ENCODE measurements at regions not wholly inside any gene's neighbourhood (a gene's known extent, or its start where the extent isn't known, plus 50 kb on each side); places are given as distances from the start of the nearest gene placed in this dataset.
A peak's percentile ranks its signal among the peaks of the same experiment; 100 is the strongest.
"Not testable (repeated sequence)": the region's sequence is repeated elsewhere in the genome, so short reads cannot be mapped to it uniquely, and the experiment has no call there.

- no peak for DNase-seq (ENCODE audit: extremely low read depth in 1 of 11, low read depth in 9 of 11, low spot score in 4 of 11)
Observed at GRCh38 chr2:129469871-129470270, 509.6 kb upstream of the RAB6C start.

DNA sequence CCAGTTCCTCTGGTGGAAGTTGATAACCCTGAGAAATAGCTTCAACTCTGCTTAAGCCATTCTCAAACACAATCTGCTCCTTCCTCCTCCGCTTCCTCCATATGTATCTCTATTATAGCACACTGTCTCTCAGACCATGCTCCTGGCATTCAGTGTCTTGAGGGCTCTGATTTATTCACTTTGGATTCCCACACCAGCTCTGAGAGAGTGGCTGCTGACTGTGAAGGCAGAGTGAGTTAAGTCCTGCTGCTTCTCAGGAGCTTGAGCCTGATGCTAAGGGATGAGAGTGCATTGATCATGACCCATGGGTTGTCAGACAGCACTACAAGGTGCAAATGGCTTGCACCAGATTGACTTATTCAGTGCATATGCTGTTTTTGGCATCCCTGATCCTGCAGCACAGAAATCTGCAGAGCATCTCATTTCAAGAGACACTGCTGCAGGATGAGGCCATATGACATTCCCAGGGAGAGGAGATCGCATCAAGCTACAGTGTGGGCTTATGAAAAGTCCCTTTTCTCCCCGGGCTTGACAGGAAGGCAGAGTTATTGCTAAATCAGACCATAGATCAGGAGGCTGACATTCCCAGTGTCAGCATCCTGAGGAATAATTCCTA is 500.5 kb upstream of the RAB6C start:
- DNase-seq (ENCODE audit: extremely low read depth in 1 of 11, low read depth in 9 of 11, low spot score in 4 of 11): no peak

DNA sequence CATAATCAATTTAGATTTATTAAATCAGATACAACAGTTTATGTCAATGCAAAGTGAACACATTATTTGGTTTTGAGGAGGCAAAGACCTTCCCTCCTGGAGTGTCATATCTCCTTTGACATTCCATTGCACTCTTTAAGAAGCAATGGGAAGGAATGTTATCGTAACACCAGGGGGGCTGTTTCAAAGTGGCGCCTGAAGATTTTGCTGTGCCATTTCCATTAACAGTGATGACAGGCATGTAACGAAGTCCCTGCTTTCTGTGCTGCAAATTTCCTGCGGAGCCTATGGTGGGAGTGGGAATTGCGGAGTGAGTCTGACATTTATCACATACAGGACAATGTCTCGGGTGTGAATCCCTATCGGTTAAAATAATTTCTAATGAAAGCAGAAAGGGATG is 499.6 kb upstream of the RAB6C start:
- no peak for DNase-seq (ENCODE audit: extremely low read depth in 1 of 11, low read depth in 9 of 11, low spot score in 4 of 11)

DNA sequence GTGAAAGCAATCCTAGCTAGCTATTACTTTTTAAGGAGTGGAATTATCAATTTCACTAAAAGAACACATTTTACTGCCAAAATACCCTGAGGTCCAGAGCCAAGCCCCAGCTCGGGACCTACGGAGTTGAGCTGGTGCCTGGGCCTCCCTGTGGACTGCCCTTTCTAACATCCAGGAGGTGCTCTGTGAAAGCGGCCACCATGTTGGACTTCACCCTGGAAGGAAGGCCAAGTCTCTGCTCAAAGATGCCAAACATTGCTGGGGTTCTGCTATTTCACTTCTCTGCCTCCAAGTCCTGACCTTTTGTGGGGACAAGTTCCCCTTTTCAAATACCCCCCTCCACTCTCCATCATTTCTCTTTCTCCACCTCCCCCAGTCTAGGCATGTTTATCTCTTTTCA is 498.7 kb upstream of the RAB6C start:
- DNase-seq (ENCODE audit: extremely low read depth in 1 of 11, low read depth in 9 of 11, low spot score in 4 of 11): no peak

GRCh38 chr2:129481306-129482219 is 497.9 kb upstream of the RAB6C start:
- no peak for DNase-seq (ENCODE audit: extremely low read depth in 1 of 11, low read depth in 9 of 11, low spot score in 4 of 11)

DNA sequence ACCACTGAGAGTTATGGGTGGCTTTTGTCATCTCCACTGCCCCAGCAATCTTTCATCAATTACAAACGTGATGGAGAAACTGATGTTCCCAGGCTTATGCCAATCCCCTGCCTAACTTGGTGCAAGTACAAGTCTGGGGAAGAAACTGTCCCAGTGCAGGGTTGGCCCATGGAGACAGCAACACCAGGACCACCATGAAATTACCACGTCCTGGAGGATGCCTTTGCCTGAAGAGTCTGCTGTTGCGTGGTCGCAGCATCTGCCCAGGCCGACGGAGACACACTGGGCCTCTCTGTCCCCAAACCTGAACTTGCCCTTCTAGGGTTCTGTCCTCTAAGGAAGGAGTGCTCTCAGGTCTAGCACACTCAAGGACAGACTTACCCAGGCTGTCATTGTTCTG is 496.8 kb upstream of the RAB6C start:
- no peak for DNase-seq (ENCODE audit: extremely low read depth in 1 of 11, low read depth in 9 of 11, low spot score in 4 of 11)

- DNase-seq (ENCODE audit: extremely low read depth in 1 of 11, low read depth in 9 of 11, low spot score in 4 of 11): no peak
Observed at GRCh38 chr2:129483366-129483765, 496.1 kb upstream of the RAB6C start.

DNA sequence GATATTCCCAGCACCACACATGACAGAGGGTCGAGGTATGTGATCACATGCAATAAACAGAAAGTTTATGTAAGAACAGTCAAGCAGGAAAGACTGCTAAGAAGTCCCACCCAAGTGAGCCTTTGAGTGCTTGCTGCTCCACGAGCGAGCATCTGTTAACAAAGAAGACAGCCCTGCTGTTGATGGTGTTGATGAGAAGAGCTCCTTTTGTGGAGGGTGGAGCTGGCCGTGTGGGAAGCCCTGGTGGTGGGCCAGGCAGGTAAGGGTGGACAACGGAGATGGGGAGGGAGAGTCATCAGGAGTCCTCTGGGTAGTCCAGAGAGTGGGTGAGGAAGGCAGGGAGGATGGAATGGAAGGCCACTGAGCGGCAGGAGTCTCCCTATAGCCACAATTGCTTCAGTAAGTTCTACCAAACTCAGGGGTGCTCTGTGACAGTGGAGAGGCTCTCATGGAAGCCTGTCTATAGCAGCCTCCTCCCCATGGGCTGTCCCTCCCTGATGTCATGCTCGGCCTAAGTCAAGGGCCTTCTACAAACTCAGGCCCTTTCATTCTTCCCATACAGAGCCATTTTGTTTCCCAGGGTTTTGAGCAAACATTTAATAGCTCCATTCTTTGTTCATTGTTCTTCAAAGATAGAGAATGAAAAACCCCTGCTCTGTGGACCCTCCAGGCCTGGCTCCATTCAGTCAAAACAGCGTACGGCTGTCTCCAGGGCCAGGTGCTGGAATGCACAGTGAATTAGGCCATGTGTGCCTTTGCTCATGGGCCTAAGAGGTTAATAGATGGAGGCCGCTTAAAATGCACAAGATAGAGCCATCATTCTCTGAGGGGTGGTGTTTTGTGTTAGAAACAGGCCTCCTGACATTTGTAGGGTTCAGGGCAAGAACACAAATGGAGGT is 494.2 kb upstream of the RAB6C start:
- no peak for DNase-seq (ENCODE audit: extremely low read depth in 1 of 11, low read depth in 9 of 11, low spot score in 4 of 11)

DNA sequence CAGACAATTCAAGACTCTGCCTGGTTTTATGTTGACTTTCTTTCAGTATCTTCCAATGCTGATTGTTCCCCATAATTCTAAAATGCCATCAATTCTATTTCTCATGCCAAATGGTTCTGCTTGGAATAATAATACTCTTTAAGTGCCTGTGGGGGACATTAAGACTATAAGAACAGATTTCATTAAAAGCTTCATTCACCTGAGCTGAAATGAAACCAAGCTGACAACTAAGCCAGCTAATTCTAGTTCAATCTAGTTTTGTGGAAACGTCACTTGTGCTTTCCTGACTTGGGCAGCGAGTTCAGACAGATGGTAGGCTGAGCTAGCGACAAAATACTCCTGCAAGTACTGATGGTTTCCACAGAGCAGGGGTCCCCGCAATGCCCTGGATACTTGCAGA is 491.1 kb upstream of the RAB6C start:
- no peak for DNase-seq (ENCODE audit: extremely low read depth in 1 of 11, low read depth in 9 of 11, low spot score in 4 of 11)

- peak in 6 of 11 donors; percentile 5 to 27 (median 18) for DNase-seq (ENCODE audit: extremely low read depth in 1 of 11, low read depth in 9 of 11, low spot score in 4 of 11)
Observed at GRCh38 chr2:129490641-129491040, 488.8 kb upstream of the RAB6C start.

DNA sequence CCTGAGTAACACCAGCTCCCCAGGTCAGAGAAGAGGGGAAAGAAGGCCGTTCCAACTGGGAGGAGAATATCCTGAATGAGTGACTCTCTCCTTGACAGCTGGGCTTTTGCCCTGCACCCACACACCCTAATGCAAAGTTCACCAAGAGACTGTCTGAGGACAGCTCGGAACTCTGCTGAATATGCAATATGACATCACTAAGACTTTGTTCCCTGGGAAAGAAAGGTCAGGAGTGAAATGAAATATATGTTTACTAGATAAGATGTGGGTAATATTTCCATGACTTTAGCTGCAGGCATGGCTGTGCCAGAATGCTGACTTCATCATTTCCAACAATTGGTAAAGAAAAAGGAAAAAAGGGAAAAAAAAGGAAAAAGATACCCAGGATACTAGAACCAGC is 488.2 kb upstream of the RAB6C start:
- no peak for DNase-seq (ENCODE audit: extremely low read depth in 1 of 11, low read depth in 9 of 11, low spot score in 4 of 11)

- no peak for DNase-seq (ENCODE audit: extremely low read depth in 1 of 11, low read depth in 9 of 11, low spot score in 4 of 11)
Observed at GRCh38 chr2:129492548-129492947, 486.9 kb upstream of the RAB6C start.

GRCh38 chr2:129499747-129500146 is 479.7 kb upstream of the RAB6C start:
- DNase-seq (ENCODE audit: extremely low read depth in 1 of 11, low read depth in 9 of 11, low spot score in 4 of 11): no peak

DNA sequence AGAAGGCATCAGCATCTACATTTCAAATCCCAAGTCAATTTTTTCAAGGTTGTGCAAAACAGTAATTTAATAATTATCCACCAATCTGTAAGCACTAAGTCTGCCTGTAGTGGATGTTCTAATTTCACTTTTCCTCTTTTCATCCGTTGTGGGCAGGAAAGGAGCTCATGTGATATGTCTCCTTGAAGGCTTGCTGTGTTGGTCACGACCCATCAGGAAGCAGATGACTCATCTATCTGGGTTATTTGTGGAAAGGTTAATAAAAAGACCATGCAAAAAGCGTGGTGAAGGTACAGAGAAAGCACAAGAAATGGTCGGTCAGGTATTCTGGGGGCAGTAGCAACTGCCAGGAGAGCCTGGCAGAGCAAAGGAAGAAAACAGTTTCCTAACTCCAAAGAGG is 476.7 kb upstream of the RAB6C start:
- no peak for DNase-seq (ENCODE audit: extremely low read depth in 1 of 11, low read depth in 9 of 11, low spot score in 4 of 11)

DNA sequence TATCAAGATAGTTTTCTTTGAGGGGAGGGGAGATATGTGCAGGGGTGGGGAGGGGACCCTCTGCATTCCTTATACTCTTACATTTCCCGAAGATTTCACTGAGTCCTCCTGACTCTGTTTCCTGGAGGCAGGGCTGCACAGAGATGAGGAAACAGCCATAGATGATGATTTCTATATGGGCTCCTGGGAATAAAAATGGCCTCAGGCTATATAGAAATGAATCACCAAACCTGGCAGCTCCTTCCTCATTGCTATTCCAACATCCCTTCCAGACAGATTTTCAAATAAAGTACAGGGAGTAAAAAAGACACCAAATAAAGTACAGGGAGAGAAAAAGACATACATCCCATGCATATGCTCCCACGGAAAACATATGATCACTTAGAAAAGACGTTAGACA is 474.8 kb upstream of the RAB6C start:
- DNase-seq (ENCODE audit: extremely low read depth in 1 of 11, low read depth in 9 of 11, low spot score in 4 of 11): no peak

DNA sequence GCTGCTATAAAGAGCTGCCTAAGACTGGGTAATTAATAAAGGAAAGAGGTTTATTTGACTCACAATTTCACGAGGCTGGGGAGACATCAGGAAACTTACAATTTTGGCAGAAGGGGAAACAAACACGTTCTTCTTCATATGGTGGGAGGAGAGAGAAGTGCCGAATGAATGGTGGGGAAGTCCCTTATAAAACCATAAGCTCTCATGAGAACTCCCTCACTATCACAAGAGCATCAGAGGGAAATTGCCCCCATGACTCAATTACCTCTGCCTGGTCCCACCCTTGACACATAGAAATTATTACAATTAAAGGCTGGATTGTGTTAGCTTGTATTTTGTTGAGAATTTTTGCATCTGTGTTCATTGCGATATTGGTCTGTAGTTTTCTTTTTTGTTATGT is 460.5 kb upstream of the RAB6C start:
- no peak for DNase-seq (ENCODE audit: extremely low read depth in 1 of 11, low read depth in 9 of 11, low spot score in 4 of 11)

DNA sequence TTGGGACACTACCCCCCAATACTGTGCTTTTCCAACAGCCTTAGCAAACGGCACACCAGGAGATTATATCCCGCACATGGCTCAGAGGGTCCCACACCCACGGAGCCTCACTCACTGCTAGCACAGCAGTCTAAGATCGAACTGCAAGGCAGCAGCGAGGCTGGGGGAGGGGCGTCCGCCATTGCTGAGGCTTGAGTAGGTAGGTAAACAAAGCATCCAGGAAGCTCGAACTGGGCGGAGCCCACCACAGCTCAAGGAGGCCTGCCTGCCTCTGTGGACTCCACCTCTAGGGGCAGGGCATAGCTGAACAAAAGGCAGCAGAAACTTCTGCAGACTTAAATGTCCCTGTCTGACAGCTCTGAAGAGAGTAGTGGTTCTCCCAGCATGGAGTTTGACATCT is 447.3 kb upstream of the RAB6C start:
- not testable (repeated sequence) for DNase-seq (ENCODE audit: extremely low read depth in 1 of 11, low read depth in 9 of 11, low spot score in 4 of 11)

DNA sequence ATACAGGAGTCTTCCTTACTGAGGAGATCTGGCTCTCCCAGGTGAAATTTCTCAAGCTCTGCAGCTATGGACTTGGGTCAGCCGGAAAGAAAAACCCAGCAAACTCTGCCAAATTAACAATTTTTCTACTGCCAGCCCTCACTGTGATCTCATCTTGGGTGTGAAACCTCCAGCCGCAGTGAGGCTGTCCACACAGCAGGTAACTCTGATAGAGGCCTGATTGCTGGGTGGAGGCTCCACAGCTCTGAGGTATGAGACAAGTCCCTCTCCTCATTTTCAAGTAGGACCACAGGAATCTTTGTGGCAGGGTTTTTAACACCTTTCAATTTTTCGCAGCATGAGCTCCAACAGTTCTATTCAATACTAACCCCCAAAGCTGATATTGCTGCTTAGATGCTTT is 430.6 kb upstream of the RAB6C start:
- no peak for DNase-seq (ENCODE audit: extremely low read depth in 1 of 11, low read depth in 9 of 11, low spot score in 4 of 11)

DNA sequence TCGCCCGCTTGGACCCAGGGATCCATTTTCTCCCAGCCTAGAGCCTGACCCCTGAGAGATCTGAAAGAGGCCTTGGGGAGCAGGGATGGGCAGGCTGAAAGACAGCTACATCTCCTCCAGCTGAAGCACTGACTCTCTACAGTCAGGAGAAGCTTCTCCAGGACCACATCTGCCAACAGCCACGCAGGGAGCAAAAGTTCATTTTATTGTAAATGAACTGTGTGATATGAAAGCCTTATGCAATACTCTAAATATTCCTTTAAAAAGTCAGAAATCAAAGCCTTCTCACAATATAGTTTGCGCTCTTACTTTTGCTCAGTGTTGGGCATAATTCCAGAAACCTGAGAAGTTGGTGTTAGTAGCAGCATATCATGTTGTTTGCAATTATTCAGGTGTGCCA is 428.9 kb upstream of the RAB6C start:
- DNase-seq (ENCODE audit: extremely low read depth in 1 of 11, low read depth in 9 of 11, low spot score in 4 of 11): no peak

- no peak for DNase-seq (ENCODE audit: extremely low read depth in 1 of 11, low read depth in 9 of 11, low spot score in 4 of 11)
Observed at GRCh38 chr2:129554373-129554772, 425.1 kb upstream of the RAB6C start.
